Adrenal gland (tissue), 9 donors: ENCODE measurements at regions not wholly inside any gene's neighbourhood (a gene's known extent, or its start where the extent isn't known, plus 50 kb on each side); places are given as distances from the start of the nearest gene placed in this dataset.
A peak's percentile ranks its signal among the peaks of the same experiment; 100 is the strongest.
"Not testable (repeated sequence)": the region's sequence is repeated elsewhere in the genome, so short reads cannot be mapped to it uniquely, and the experiment has no call there.

Source experiments
- DNase-seq, 7 donors: peaks; one replicate each; pipeline ENCODE4 v3.0.0-alpha.2; 2019 to 2020
- H3K27ac ChIP-seq, 5 donors: fragments of 200-600 bp; sonication (generic) in 4 of 5; 1 replicate in 3 of 5; 2 replicates in 2 of 5; pipeline versions ENCODE4 v1.5.1 to v1.8.0; 2016 to 2020; ENCODE audit warnings: mild to moderate bottlenecking in 1 of 5
- H3K27me3 ChIP-seq: fragments of 200-600 bp; 2 replicates; pipeline ENCODE4 v1.8.0; 2021
- H3K36me3 ChIP-seq, 2 donors: fragments of 200-600 bp; replicated peaks in 1 of 2; 1 replicate in 1 of 2; 2 replicates in 1 of 2; pipeline versions ENCODE4 v1.5.1 to v1.8.0; 2018 to 2022
- H3K4me1 ChIP-seq, 2 donors: fragments of 200-600 bp; replicated peaks in 1 of 2; 1 replicate in 1 of 2; 2 replicates in 1 of 2; pipeline versions ENCODE4 v1.5.1 to v1.8.0; 2018 to 2021
- H3K4me3 ChIP-seq, 4 donors: fragments of 200-600 bp; sonication (generic) in 3 of 4; one replicate each; pipeline ENCODE4 v1.5.1; 2016 to 2018
- H3K9me3 ChIP-seq, 3 donors: fragments of 200-600 bp; sonication (generic) in 1 of 3; replicated peaks in 1 of 3; 1 replicate in 2 of 3; 2 replicates in 1 of 3; pipeline versions ENCODE4 v1.5.1 to v1.8.0; 2016 to 2021
- CTCF ChIP-seq, 6 experiments: fragments of 450-650 bp in 4 of 6; fragments of 200-600 bp in 2 of 6; sonication (generic) in 1 of 6; IDR thresholded peaks; 1 replicate in 5 of 6; 2 replicates in 1 of 6; pipeline versions ENCODE4 v1.5.1 to v1.8.0; 2016 to 2021; ENCODE audit warnings: antibody characterized with exemption in 6 of 6, mild to moderate bottlenecking in 2 of 6, moderate library complexity in 1 of 6
- POLR2A ChIP-seq, 2 donors: fragments of 450-650 bp; IDR thresholded peaks; one replicate each; pipeline ENCODE4 v1.6.1; 2017; ENCODE audit warnings: antibody characterized with exemption in 2 of 2, mild to moderate bottlenecking in 2 of 2, moderate library complexity in 1 of 2
- WGBS, 4 donors: extraction: QIAGEN DNeasy Blood & Tissue Kit in 2 of 4; methylation state at CpG; one replicate each; pipeline versions ENCODE4 v1.1.5 to v1.1.7; 2013 to 2017; 5-methylcytosine and 5-hydroxymethylcytosine counted together
- intact Hi-C, 2 donors: fragments of 100-400 bp; cut with DNase I; formaldehyde crosslinking; loops; one replicate each; pipeline versions ENCODE4 v1.14.1 to v1.15.0; 2022 to 2023
- donor health status: healthy with polysubstance abuse.
- donor health status: Bipolar disorder and iron deficiency.
- donor health status: DM: yes; HTN: yes; CAD: no.
- donor health status: DM: no; HTN: no; CAD: no.
- donor health status: DM: no; HTN: no; CAD: no.

GRCh38 chr1:48069662-48070395 is 72.6 kb upstream of the TRABD2B start:
- Histone ChIP-seq H3K27ac (peak overlapping the region in 2 of 5 donors; percentile 17 to 82), H3K27me3 (no peaks in the 10 kb centered on the region), H3K4me3 (no peak overlapping the region), H3K36me3 (no peaks in the 10 kb centered on the region), H3K4me1 (peaks cover 0 to 30% of the 10 kb centered on the region in 2 donors), H3K9me3 (no peaks in the 10 kb centered on the region)
- DNase-seq = peak in 6 of 7 donors; percentile 18 to 86 (median 59)
- WGBS, 4 donors = 27 to 43% (median 39%) methylated on average over 7 of the region's 7 CpGs
- intact Hi-C loops = no loop called here
- TF ChIP-seq CTCF (IDR thresholded peaks at IDR 0.05) = no peak
- no peak for TF ChIP-seq POLR2A (IDR thresholded peaks at IDR 0.05)

GRCh38 chr1:48068206-48068605 is 71.0 kb upstream of the TRABD2B start:
- Histone ChIP-seq H3K4me3 (no peak overlapping the region), H3K4me1 (peaks cover 0 to 25% of the 10 kb centered on the region in 2 donors), H3K36me3 (no peaks in the 10 kb centered on the region), H3K27ac (no peak overlapping the region), H3K9me3 (no peaks in the 10 kb centered on the region), H3K27me3 (no peaks in the 10 kb centered on the region)
- WGBS, 4 donors = 38 to 53% (median 41%) methylated on average over 1 of the region's 1 CpG
- intact Hi-C loops = no loop called here
- DNase-seq = peak in 1 of 7 donors; percentile 0
- TF ChIP-seq CTCF (IDR thresholded peaks at IDR 0.05) (no peak), POLR2A (IDR thresholded peaks at IDR 0.05) (no peak)

- Histone ChIP-seq H3K36me3 (no peaks in the 10 kb centered on the region), H3K27ac (no peak overlapping the region), H3K9me3 (no peaks in the 10 kb centered on the region), H3K4me1 (peaks cover 0 to 25% of the 10 kb centered on the region in 2 donors), H3K27me3 (no peaks in the 10 kb centered on the region), H3K4me3 (no peak overlapping the region)
- 68 to 86% (median 81%) methylated on average over 4 of the region's 4 CpGs for WGBS, 4 donors
- TF ChIP-seq CTCF (IDR thresholded peaks at IDR 0.05) (no peak), POLR2A (IDR thresholded peaks at IDR 0.05) (no peak)
- DNase-seq = no peak
- intact Hi-C loops = no loop called here
These were observed 69.8 kb upstream of the TRABD2B start for GRCh38 chr1:48066936-48067335.

GRCh38 chr1:48064693-48065092 is 67.5 kb upstream of the TRABD2B start:
- 91 to 94% (median 94%) methylated on average over 5 of the region's 5 CpGs for WGBS, 4 donors
- intact Hi-C loops = loop anchor here in 1 of 2 donors (5.0 kb wide), 2 partner anchors 67 to 327 kb away; partner anchors contain the start of gene TRABD2B
- not testable (repeated sequence) for H3K27ac ChIP-seq, H3K36me3 ChIP-seq, H3K4me3 ChIP-seq, H3K9me3 ChIP-seq, DNase-seq, H3K27me3 ChIP-seq
- H3K4me1 ChIP-seq = peaks cover 0 to 15% of the 10 kb centered on the region in 2 donors

- H3K4me1 ChIP-seq = no peaks in the 10 kb centered on the region
- H3K9me3 ChIP-seq = no peaks in the 10 kb centered on the region
- no peaks in the 10 kb centered on the region for H3K36me3 ChIP-seq
- DNase-seq = no peak
- TF ChIP-seq POLR2A (IDR thresholded peaks at IDR 0.05) (no peak), CTCF (IDR thresholded peaks at IDR 0.05) (no peak)
- H3K4me3 ChIP-seq = no peak overlapping the region
- intact Hi-C loops = loop anchor here in 1 of 2 donors (5.0 kb wide), 2 partner anchors 65 to 325 kb away; partner anchors contain the start of gene TRABD2B
- 26 to 30% methylated on average over 1 of the region's 1 CpG; no CpG with 5 or more reads in 2 of the 4 donors for WGBS, 4 donors
- H3K27ac ChIP-seq = no peak overlapping the region
- no peaks in the 10 kb centered on the region for H3K27me3 ChIP-seq
These were observed 65.2 kb upstream of the TRABD2B start for GRCh38 chr1:48062353-48062752.
